ENCODE measurements at regions not wholly inside any gene's neighbourhood (a gene's known extent, or its start where the extent isn't known, plus 50 kb on each side); places are given as distances from the start of the nearest gene placed in this dataset.

DNA sequence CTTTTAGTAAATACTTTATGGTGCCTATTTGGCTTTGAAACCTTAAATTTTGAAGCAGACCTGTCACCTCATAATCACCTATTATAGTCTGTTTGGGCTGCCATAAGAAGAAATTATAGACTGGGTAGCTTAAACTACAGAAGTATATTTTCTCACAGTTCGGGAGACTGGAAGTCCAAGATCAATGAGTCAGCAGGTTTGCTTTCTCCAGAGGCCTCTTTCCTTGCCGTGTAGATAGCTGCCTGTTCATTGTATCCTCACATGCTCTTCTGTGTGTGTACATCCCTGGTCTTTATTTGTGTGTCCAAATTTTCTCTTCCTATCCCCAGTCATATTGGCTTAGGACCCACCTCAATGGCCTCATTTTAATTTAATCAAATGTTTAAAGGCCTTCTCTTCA lies 518.2 kb downstream of the ADGRL2 start:
- H3K4me3 ChIP-seq (ENCODE audit: low read depth, low read length): no peak overlapping the region
- DNase-seq (ENCODE audit: low read depth): no peak
- TF ChIP-seq, protein P1, sequence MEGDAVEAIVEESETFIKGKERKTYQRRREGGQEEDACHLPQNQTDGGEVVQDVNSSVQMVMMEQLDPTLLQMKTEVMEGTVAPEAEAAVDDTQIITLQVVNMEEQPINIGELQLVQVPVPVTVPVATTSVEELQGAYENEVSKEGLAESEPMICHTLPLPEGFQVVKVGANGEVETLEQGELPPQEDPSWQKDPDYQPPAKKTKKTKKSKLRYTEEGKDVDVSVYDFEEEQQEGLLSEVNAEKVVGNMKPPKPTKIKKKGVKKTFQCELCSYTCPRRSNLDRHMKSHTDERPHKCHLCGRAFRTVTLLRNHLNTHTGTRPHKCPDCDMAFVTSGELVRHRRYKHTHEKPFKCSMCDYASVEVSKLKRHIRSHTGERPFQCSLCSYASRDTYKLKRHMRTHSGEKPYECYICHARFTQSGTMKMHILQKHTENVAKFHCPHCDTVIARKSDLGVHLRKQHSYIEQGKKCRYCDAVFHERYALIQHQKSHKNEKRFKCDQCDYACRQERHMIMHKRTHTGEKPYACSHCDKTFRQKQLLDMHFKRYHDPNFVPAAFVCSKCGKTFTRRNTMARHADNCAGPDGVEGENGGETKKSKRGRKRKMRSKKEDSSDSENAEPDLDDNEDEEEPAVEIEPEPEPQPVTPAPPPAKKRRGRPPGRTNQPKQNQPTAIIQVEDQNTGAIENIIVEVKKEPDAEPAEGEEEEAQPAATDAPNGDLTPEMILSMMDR (IDR thresholded peaks at IDR 0.05; ENCODE audit: low read depth, low read length, missing control alignments): no peak

- H3K4me3 ChIP-seq (ENCODE audit: low read depth, low read length): no peak overlapping the region
- DNase-seq (ENCODE audit: low read depth): no peak
- TF ChIP-seq, protein P1 (IDR thresholded peaks at IDR 0.05; ENCODE audit: low read depth, low read length, missing control alignments): no peak
Observed at GRCh38 chr1:82318265-82318664, 517.5 kb downstream of the ADGRL2 start.

GRCh38 chr1:82317671-82318070 lies 516.9 kb downstream of the ADGRL2 start:
- DNase-seq (ENCODE audit: low read depth): no peak
- TF ChIP-seq, protein P1 (IDR thresholded peaks at IDR 0.05; ENCODE audit: low read depth, low read length, missing control alignments): no peak
- no peak overlapping the region for H3K4me3 ChIP-seq (ENCODE audit: low read depth, low read length)

DNA sequence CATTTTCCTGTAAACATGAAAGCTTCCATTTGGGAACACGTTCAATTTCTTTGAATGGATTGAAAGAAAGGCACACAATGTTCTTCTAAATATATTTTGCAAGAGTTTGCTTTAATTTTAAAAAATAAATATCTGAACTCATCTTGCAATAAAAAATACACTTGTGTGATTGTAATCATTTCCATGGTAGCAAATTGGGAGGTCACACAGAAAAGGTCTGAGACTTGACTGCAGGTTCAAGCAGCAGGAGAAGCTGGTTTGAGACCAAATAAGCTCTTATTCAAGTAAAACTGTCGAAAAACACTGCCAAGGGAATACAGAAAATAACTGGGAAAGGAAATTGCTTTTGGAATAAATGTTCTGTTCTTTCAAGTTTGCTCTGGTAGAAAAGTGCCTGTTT lies 498.9 kb downstream of the ADGRL2 start:
- H3K4me3 ChIP-seq (ENCODE audit: low read depth, low read length): no peak overlapping the region
- DNase-seq (ENCODE audit: low read depth): no peak
- TF ChIP-seq, protein P1 (IDR thresholded peaks at IDR 0.05; ENCODE audit: low read depth, low read length, missing control alignments): no peak

DNA sequence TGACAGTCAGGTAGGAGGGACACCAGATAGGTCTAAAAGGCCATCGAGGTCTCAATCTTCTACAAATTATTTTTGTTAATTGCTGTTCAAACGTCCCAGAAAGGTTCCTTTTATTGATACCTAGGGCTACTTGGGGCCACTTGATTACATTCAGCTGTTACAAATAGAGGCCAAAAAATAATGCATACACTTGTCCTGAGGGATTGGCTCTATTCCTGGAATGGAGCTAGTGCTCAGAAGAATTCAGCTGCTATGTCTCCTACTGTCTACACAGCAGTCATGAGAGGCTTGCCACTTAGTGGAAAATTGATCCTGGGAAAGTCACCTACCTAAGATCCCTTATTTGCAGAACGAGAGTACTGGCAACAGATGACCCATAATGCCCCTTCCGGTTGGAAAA lies 498.3 kb downstream of the ADGRL2 start:
- TF ChIP-seq, protein P1 (IDR thresholded peaks at IDR 0.05; ENCODE audit: low read depth, low read length, missing control alignments): no peak
- no peak overlapping the region for H3K4me3 ChIP-seq (ENCODE audit: low read depth, low read length)
- no peak for DNase-seq (ENCODE audit: low read depth)

DNA sequence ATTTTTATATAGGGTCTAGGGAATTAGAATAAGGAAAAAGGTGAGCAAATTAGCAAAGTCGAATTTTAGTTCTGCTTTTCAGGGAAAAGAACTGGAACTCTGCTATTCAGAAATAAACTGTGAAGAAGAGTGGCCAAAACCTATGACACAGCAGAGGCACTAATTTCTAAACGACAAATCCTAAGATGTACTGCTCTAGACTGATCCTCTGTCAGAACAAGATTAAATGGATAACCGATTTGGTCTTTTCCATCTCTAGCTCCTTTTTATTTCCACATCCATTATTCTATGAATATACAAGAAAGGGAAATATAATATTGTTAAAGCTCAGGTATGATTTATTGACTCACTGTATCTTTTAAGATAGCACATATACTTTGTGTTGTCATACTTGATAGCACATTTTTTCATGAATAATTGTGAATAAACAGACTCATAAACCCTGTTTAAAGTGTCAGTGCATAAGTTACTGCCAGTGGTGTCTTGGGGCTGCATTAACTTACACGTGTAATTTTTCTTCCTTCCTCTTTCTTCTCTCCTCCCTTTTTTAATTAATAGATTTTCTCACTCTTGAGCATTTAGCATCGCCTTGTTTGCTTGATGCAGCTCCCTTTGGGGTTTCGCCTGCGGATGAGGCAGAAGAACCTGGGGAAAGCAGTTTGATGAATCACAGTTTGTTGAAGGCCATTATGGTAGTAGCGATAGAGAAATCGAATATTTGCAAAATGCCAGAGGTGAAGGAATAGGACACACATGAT lies 496.6 kb downstream of the ADGRL2 start:
- TF ChIP-seq, protein P1 (IDR thresholded peaks at IDR 0.05; ENCODE audit: low read depth, low read length, missing control alignments): no peak
- DNase-seq (ENCODE audit: low read depth): no peak
- no peak overlapping the region for H3K4me3 ChIP-seq (ENCODE audit: low read depth, low read length)

DNA sequence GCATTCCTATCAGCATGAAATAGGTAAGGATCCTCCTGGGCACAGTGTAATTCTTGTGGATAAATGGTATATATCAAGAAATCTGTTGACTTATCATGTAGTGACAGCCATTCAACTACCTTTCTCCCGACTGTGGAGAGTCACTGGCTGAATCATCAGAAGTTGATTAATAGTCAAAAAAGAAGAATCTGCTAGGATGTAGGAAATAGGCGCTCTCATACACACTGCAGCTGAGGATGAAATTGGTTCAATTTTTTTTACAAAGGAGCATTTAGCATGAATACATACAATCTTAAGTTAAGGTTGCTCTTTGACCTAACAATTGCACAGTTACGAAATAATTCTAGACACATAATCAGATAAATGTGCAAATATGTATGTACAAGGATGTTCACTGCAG lies 486.8 kb downstream of the ADGRL2 start:
- TF ChIP-seq, protein P1 (IDR thresholded peaks at IDR 0.05; ENCODE audit: low read depth, low read length, missing control alignments): no peak
- H3K4me3 ChIP-seq (ENCODE audit: low read depth, low read length): no peak overlapping the region
- DNase-seq (ENCODE audit: low read depth): no peak

All from GM12864 (cell line).